ENCODE measurements at regions not wholly inside any gene's neighbourhood (a gene's known extent, or its start where the extent isn't known, plus 50 kb on each side); places are given as distances from the start of the nearest gene placed in this dataset.

DNA sequence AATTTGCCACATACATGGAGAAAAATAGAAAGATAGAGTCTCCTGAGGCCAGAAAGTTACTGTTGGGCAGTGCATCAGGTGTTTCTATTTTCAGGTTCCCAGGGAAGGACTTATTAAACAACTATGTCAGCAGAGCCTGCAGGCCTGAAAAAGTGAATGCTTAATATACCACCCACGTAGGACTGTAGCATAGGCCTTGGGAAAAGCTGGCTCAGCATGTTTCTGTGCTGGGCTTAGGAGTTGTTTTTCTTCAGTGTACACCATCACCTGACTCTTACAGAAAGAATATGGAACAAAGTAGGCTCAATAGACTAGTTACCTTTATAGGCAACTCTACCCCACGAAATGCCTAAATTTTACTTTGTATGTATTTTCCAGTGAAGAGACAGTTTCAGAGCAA, 1385.9 kb downstream of the FAM133A start:
- no peak for TF ChIP-seq CTCF (IDR thresholded peaks at IDR 0.05; ENCODE audit: low read depth, low read length)

DNA sequence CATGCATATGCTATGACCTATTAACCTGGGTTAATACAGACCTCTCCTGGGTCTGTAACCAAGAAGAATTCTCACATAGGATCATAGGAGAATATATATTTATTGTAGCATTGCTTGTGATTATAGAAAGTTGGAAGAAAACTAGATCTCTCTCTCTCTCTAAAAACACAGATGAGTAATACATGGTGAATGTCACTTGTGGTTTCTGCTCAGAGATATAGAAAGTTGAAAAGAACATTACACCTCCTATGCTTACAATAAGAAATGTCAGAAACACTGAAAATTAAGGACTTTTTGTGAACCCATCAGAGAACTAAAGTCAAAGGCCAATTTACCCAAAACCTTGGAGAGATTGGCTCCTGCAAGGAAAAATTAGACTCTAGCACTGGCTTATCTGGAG, 1389.5 kb downstream of the FAM133A start:
- no peak overlapping the region for H3K4me3 ChIP-seq (ENCODE audit: low read depth, low read length)
- TF ChIP-seq CTCF (IDR thresholded peaks at IDR 0.05; ENCODE audit: low read depth, low read length), result no peak

More for the DNA sequence above, 1385.9 kb downstream of the FAM133A start:
- H3K4me3 ChIP-seq (ENCODE audit: low read depth, low read length), result no peak overlapping the region

- no peak for TF ChIP-seq CTCF (IDR thresholded peaks at IDR 0.05; ENCODE audit: low read depth, low read length)
- H3K4me3 ChIP-seq (ENCODE audit: low read depth, low read length), result no peak overlapping the region
Observed at GRCh38 chrX:95065151-95065550, 1391.1 kb downstream of the FAM133A start.

- TF ChIP-seq CTCF (IDR thresholded peaks at IDR 0.05; ENCODE audit: low read depth, low read length), result no peak
- H3K4me3 ChIP-seq (ENCODE audit: low read depth, low read length), result no peak overlapping the region
Observed at GRCh38 chrX:95071052-95071451, 1397.0 kb downstream of the FAM133A start.

DNA sequence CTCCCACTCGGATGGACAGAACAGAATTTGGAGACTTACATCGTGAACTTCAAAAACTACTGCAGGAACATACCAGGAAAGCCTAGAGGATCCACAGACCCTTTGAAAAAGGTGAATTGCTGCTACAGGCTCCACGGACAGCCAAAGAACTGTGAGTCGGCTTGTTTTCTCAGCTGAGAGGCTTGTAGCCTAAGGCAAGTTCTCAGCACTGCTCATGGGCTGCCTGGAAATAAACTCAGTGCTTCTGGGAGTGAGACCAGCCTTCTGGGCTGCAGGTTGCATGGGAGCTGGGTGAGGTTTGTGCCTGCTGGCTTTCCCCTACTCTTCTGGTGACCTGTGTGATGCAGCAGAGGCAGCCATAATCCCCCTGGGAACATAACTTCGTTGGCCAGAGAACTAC, 1397.6 kb downstream of the FAM133A start:
- TF ChIP-seq CTCF (IDR thresholded peaks at IDR 0.05; ENCODE audit: low read depth, low read length), result no peak
- no peak overlapping the region for H3K4me3 ChIP-seq (ENCODE audit: low read depth, low read length)

DNA sequence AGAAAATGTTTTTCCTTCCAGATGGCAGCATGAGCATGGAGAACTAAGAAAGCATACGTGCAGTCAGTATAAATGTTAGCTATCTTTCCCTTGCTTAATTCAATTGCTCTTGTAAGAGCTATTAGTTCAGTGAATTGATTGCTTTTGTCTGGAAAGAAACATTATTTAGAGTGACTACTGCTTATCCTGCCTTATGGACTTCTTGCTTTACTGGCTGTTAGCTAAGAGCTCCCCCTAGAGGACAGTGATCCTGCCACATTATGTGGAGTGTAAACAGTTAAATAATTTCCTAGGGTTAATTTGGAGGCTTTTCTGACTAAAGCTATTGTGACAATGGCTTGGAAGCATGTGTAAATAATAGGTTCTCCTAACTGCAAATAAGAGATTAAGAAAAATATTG, 1402.4 kb downstream of the FAM133A start:
- TF ChIP-seq CTCF (IDR thresholded peaks at IDR 0.05; ENCODE audit: low read depth, low read length), result peak; percentile 18; the same call in 1 of the 2 replicates
- no peak overlapping the region for H3K4me3 ChIP-seq (ENCODE audit: low read depth, low read length)

- TF ChIP-seq CTCF (IDR thresholded peaks at IDR 0.05; ENCODE audit: low read depth, low read length), result no peak
- H3K4me3 ChIP-seq (ENCODE audit: low read depth, low read length), result no peak overlapping the region
Observed at GRCh38 chrX:95101851-95102390, 1427.9 kb downstream of the FAM133A start.
